Fibroblast of lung (primary cell): ENCODE measurements at regions not wholly inside any gene's neighbourhood (a gene's known extent, or its start where the extent isn't known, plus 50 kb on each side); places are given as distances from the start of the nearest gene placed in this dataset.

ENCODE experiments used
- EZH2 ChIP-seq: IDR thresholded peaks from 2 replicates; pipeline ENCODE4 v1.5.1; 2012; ENCODE audit warnings: low read length, control low read depth, mild to moderate bottlenecking; ENCODE audit errors: missing control alignments
- TF ChIP-seq, protein P1 (sequence below), 2 donors: IDR thresholded peaks in 1 of 2; conservative IDR thresholded peaks in 1 of 2; 1 replicate in 1 of 2; 2 replicates in 1 of 2; pipeline ENCODE4 v1.5.1; 2011 to 2012; ENCODE audit warnings: low read length in 2 of 2, control low read depth in 1 of 2, inconsistent platforms in 1 of 2, low read depth in 1 of 2, mild to moderate bottlenecking in 1 of 2

- TF ChIP-seq EZH2 = no peak
- TF ChIP-seq, protein P1, sequence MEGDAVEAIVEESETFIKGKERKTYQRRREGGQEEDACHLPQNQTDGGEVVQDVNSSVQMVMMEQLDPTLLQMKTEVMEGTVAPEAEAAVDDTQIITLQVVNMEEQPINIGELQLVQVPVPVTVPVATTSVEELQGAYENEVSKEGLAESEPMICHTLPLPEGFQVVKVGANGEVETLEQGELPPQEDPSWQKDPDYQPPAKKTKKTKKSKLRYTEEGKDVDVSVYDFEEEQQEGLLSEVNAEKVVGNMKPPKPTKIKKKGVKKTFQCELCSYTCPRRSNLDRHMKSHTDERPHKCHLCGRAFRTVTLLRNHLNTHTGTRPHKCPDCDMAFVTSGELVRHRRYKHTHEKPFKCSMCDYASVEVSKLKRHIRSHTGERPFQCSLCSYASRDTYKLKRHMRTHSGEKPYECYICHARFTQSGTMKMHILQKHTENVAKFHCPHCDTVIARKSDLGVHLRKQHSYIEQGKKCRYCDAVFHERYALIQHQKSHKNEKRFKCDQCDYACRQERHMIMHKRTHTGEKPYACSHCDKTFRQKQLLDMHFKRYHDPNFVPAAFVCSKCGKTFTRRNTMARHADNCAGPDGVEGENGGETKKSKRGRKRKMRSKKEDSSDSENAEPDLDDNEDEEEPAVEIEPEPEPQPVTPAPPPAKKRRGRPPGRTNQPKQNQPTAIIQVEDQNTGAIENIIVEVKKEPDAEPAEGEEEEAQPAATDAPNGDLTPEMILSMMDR (conservative IDR thresholded peaks at IDR 0.05 in 1 of 2, IDR thresholded peaks at IDR 0.05 in 1 of 2; ENCODE audit: low read depth in 1 of 2, low read length in 2 of 2) = no peak
Observed at GRCh38 chr6:125637207-125637606, 112.2 kb upstream of the HEY2 start.
